GM18520 (cell line): ENCODE measurements at regions not wholly inside any gene's neighbourhood (a gene's known extent, or its start where the extent isn't known, plus 50 kb on each side); places are given as distances from the start of the nearest gene placed in this dataset.

Source experiments
- ATAC-seq: cut with Tn5 transposase; IDR thresholded peaks from one replicate; pipeline ENCODE4 v1.9.1; 2021; ENCODE audit not compliant: unreplicated experiment

DNA sequence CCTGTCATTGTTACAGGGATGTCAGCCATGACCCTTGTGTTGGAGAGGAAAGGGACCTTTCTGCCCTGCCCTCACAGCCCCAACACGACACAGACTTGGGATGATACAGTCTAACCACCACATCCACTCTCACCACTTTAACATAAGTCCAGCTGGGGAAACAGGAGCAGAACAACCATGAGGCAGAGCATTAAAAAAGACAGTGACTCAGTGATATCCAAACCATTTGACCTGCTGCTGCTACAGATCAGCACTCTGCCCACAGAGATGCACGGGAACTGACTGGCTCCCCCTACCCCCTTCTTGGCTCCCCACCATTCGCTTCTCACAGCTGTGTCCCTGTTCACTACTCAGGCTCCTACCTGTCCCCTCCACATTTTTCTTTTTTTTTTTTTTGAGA, 458.6 kb downstream of the ZNF608 start:
- ATAC-seq = no peak

DNA sequence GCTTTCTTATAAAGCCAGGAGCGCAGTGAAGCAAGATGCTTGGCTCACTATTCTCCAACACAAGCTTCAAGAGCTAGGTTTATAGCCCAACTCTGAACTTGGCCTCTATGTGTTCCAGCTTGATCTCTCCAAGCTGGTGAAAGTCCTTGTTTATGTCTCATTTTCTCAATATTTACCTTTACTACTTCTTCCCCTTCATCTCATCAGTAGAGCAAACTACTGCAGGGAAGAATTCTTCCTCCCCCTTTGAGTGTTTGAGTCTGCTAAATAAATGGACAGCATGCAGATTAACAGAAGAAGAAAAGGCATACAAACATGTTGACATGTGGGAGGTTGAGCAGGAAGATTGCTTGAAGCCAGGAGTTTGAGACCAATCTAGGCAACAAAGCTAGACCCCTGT, 460.7 kb downstream of the ZNF608 start:
- no peak for ATAC-seq

DNA sequence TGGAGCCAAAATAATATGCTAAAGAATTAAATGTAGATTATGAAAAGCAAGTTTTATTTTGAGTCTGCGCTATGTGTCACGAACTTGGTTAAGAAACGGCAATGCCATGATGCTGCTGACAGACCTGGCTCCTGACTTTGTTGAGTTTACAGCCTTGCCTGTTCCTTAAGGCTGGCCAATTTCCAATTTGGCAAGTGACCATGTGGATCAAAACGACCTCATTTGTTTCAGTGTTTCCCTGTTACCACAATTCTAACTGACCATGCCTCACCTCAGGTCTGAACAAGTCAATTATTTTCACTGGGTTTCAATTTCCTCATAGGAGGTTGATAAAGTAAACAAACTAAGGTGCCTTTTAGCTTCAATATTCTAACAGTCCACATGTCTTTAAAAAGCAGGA, 461.4 kb downstream of the ZNF608 start:
- no peak for ATAC-seq

DNA sequence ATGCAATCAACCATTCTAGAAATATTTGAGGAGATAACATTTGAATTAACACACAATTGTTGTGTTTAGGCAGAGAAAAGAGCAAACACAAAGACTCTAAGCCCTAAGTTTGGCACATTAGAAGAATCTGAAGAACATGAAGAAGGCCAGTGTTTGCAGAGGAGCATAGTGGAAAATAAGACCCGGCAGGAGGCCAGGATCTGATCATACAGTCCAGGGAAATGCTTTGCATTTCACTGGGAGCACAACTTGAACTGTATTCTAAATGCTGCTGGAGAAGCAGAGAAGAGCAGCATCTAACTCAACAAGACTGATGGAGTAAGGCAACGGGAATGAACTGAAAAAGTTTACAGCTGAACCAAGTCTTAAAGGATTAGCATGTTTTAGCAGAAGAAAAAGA, 463.4 kb downstream of the ZNF608 start:
- no peak for ATAC-seq

DNA sequence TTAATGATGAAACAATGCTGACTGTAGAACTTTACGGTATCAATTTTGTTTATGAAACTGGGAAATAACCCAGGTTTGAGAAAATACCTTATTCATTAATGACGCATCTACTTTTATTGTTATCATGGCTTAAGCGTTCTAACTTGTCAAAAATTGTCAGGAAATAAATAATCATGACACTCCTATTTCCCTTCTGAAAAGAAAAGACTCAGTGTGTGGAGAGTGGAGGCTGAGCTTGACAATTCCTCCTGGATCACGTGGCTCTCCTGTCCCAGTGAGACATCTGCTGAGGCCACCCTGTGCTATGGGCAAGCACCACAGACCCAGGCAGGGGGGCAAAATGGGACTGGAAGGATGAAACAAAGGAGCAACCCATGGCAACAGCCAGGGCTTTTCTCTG, 466.4 kb downstream of the ZNF608 start:
- no peak for ATAC-seq

DNA sequence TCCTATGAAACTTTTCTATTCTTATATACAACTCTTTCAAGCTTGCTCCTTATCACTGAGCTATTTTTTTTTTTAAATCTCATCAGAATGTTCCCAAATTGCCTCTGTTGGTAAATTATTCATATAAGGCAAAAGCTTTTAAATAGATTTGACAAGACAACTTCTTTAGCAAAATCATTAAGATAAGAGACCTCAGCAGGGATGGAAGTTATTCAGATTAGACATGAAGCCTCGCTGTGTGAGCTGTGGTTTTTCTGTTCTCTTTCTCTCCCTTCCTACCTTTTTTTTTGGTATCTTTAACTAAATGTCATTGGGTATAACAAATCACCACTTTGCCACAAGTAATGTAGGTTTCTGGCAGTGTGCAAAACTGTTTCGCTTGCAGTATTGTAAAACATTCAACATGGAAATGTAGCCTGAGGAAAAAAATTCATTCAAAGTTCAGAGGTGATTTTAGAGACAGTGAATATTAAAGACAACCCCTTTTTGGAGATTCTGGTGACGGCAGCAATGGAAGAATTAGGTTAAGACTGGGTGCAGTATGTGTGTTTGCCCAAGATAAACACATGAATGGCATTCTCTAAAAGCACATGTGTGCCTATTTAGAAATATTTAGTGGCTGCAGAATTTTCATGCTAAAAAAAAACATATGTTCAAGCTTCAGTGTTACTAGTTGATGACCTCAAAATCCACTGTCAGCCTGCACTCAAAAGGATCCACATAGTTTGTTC, 467.1 kb downstream of the ZNF608 start:
- no peak for ATAC-seq

DNA sequence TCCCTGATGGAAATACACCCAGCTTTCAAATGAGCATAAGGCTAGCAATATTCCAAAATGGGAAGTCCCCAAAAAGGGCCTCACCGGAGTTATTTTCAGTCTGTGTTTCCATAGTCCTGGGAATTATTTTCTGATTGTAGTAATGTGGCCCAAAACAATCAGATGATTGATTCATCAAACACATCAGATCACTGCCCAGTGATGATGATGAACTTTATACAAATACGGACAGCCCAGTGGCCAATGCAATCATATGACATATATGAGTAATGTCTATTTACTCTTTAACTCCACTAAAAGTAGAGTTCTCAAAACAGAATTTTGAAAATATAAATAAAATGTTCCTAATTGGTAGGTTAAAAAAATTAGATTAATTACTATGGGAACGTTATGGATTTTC, 467.8 kb downstream of the ZNF608 start:
- no peak for ATAC-seq

DNA sequence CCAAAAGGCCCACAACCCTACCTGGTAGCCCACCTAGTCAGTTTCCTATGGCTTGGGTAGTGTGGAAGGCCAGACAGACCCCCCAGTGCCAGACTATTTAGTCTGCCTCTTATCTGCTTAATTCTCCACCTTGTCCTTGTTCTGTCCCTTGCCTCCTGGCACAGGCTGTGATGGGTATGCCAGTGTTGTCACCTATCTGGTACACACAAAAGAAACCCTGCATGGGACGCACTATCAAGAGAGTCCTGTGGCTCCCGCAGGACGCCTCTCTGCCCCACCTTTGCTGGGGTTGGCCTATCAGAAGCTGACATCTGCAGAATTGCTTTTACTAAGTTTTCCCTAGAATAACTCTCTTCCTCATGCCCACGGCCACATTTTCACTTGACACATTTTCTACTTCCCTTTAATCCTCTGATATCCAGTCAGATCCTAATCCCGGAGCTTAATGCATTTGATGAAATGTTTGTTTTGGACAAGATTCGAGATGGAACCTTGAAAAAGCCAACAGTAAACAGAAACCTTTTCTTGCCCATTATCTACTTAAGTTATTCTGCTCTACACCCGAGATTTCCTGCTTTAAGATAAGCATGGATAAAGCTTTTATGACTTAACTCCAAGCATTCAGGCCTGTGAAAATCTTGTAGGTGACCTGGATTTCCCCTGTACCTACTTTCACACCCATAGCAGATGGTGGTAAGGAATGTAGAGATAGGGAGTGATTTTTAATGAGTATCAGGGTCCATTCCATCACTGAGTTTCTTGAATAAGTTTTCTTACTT, 468.5 kb downstream of the ZNF608 start:
- ATAC-seq = no peak

DNA sequence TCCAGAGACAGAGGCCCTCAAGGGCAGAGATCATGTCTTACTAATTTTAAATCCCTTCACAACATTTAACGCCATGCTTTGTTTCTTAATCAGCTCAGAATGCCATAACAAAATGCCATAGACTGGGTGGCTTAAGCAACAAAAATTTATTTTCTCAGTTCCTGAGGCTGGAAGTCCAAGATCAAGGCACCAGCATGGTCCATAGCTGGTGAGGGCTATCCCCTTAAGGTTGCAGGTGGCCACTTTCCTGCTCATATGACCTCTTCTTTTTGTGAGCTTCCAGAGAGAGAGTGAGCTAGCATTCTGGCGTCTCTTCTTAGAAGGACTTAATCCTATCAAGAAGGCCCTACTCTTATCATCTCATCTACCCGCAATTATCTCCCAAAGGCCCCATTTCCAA, 470.3 kb downstream of the ZNF608 start:
- no peak for ATAC-seq

DNA sequence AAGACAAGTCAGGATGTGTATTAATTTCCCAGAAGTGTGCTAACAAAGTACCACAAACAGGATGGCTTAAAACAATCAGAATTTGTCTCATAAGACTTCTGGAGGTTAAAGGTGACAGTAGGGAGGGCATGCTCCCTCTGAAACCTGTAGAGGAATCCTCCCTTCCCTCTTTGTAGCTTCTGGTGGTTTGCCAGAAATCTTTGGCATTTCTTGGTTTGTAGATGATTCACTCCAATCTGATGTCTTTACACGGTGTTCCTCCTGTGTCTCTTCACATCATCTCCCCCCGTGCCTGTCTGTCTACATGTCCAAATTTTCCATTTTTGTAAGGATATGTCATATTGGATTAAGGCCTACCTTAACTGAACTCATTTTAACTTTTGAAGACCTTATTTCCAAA, 471.5 kb downstream of the ZNF608 start:
- no peak for ATAC-seq

DNA sequence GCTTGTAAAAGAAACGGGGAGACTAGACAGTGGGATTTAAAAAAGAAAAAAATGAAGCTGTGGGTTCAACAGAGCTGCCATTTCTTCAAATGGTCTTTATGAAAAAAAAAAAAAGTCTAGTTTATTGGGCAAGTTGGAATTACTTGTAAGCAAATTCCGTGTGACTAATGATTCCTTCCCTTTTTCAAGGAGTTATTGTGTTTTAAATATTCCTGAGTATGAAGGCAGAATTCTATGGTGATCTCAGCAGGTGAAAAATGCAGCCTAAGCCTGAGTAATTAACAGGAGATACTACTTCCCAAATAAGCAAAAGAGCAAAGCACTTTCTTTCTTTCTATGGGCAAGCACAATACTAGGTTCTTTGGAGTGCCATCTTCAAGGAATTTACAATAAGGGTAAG, 481.9 kb downstream of the ZNF608 start:
- ATAC-seq = no peak

DNA sequence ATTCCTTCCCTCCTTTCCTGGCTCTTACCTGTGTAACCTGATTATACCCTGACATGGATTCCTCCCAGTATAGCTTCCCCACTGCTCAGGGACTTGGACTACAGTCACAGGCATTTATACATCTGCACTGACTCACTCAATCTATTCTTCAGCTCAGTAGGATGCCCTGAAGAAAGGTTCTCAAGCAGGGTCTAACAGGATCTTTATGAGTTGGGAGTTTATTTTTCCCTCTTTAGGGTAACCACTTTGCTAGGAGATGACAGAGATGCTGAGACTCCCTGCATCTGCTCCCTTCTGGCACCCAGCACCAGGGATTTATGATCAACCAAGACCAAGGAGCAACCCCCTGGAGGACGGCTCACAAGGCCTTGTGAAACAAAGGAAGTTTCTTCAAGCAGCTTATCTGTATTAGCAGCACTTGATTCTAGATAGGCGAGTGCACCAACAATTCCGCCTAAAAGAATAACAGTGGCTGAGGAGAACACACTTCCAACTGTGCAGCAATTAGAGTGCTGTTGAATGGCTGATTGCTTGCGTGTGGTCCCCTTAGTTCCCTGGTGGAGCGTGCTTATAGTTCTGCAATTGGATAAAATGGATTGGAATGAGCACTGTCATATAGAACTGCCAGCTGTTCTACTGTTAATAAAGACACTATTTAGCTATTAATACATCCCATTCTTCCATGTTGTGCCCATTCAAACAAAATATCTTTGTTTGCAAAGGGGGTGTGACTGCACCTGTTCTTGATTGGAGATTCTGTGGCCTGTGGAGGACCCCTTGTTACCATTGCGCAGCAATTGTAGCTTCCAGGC, 482.6 kb downstream of the ZNF608 start:
- ATAC-seq = no peak

DNA sequence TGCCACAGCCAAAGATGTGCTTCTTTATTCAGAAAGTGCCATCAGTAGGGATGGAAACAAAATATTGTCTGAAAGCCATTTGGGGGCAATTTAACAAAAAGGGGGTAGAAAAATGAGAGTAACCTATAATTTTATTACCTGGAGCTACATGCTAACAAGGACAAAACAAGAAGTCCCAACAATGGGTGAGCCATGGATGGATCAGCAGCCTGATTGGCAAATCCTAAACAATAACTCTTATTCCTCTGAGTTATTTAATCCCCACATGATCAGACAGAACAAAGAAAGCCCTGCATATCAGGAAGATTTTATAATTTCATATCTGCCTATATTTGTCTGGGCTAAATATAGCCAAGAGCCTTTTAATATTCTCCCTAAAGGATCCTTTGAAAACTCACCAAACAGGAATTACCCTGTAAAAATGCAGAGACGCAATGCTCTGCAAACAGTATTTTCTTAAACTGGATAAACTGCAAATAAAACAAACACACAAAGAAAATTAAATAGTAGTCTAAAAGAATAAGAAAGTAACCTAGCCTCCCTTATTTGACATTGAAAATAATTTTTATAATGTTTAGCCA, 483.4 kb downstream of the ZNF608 start:
- no peak for ATAC-seq

DNA sequence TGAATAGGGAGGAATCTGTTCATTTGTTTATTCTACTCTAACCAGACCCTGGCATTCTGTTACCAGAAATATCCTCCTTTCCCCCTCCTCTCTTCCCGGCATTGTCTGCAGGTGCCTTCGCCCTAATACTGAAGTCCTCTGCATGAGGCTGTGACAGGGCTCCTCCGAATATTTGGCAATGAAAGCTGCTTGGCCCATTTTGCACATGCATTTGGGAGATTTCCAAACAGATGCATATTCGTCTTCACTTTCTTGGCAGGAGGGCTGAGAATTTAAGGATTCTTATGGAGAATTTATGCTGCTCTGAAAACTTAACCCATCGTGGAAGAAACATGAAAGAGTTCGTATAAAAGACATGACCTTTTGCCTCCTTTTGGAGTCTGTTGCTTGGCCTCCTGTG, 484.0 kb downstream of the ZNF608 start:
- ATAC-seq = no peak

DNA sequence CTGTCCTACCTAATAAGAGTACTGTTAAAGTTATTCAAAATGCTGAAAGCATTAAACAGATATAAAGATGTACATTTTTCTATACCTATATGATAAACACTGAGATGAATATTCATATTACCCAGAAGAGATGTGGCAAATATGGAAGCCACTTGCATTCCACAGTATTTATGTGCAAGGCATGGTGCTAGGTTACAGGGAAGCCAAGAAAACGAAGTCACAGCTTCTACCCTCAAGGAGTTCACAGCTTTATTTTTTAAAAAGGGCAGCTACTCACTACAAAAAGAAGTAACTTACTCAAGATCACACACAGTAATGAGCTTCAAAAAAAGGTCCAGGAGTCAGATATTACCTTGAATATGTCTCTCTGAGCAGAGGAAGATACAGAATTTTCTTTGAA, 484.6 kb downstream of the ZNF608 start:
- no peak for ATAC-seq

DNA sequence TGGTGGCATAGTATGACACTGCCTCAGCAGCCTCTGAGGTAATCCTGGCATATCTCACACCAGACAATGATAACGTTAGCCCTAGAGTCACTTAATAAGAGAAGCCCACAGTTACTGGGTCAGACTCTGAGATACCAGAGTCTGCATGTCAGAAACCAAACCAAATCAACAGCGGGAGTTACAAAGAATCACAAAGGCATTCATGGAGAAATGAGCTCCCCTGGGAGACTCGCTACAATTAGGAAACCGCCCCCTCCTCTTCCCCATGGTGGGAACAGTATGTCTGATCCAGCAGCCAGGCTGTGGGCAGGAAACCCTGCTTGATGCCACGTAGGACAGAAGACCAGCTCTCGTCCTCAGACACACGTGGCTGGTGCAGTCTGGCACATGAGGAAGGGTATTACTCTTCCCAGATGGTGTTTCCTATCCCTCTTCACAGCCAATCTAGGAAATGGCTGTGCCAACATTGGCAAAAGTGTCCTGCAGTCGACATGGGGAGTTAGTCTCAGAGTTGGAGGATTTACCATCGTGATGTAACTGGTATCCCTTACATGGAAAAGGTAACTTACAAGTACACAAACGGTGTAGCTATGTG, 485.4 kb downstream of the ZNF608 start:
- ATAC-seq = no peak

DNA sequence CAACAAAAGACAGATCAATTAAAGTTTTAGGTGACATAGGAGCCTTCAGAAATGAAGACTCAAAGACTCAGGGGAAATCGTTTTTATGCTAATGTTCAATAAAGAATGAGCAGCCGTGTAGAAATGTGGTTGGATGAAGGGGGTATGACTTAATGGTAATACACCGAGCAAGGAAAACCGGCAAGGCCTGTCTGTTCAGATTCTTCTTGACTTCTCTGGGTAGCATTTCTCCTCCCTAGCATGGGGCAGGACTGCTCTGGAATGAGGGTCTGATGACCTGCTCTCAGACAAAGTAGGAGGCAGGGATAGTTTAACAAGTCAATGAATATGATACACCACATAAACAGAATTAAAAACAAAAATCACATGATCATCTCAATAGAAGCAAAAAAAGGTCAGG, 487.4 kb downstream of the ZNF608 start:
- ATAC-seq = no peak

DNA sequence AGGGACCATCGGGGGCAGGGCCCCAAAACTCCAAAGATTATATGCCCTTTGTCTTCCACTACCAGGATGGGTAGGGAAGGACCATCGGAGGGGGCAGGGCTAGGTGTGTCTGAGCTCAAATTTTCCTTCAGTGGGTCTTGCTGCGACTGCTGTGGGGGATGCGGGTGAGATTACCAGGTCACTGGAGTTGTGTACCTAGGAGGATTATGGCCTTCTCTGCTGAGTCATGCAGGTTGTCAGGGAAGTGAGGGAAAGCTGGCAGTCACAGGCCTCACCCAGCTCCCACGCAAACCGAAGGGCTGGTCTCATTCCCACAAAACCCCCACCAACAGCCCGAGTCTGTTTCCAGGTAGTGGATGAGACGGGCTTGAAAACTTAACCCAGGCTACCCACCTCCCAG, 489.4 kb downstream of the ZNF608 start:
- no peak for ATAC-seq

DNA sequence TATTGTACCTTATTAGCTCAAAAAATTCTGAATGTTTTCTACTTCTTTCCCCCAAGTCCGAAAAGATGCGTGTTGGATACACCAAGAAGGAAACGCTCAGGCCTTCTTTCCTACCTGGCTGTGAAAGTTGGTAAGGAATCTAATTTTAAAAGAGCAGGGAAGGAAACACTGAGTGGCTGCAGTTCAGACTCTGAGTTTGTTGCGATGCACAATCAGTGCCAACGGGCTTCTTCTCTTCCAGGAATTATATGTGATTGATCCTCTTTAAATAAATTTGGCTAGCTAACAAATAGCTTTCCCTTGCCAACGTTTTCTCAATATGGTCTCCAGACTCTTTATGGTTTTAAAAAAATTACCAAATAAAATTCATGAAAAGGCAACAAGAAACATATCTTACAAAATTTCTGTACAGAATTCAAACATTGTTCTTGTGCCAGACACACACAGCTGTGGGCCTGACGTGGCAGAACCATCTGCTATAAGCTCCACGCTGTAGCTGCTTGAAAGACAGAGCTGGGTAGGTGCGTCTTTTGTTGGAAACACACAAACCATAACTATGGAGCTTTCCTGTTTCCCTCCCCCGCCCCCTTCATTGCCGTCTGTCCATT, 493.1 kb downstream of the ZNF608 start:
- ATAC-seq = no peak

DNA sequence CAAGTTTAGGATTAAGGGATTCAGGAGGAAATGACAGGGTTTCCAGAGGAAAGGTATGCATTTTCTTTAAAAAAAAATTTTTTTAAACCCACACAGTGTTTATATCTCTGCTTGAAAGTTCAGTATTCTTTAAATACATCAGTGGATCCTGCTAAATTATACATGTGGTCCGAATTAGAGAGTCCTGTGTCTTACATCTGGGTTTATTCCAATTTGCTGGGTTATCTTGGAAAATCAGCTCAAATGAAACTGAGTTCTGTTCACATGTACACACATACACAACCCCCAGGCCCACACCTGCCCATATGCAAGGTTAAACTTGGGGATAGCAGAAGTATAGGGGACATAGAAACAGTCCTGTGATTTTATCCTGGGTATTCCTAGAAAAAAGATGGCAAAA, 493.7 kb downstream of the ZNF608 start:
- no peak for ATAC-seq

DNA sequence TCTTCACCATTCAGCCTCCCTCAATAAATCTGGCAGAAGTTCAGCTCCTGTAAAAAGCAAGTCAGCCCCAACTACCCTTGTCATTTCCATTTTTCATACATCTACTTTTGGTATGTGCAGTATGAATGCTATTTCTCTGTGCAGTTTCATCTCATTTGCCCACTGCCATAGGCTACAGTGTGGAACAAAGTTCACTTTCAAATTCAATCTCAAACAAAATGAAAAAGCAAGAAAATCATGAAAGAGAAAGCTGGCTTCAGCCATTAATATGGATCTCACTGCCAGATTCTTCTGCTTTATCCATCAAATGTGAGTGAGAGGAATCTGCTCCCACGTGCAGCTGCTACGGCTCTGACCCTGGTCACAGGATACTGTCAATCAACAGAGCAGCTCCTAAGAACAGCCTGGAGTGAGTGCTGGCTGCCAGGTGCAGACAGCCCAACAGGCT, 494.2 kb downstream of the ZNF608 start:
- no peak for ATAC-seq
